Rectal smooth muscle tissue (tissue), 1 donor: ENCODE measurements at regions not wholly inside any gene's neighbourhood (a gene's known extent, or its start where the extent isn't known, plus 50 kb on each side); places are given as distances from the start of the nearest gene placed in this dataset.

Experiments used
- H3K27ac ChIP-seq: one replicate; pipeline ENCODE4 v1.7.0; 2013; ENCODE audit warnings: low read depth, low read length, inconsistent platforms
- H3K27me3 ChIP-seq: one replicate; pipeline ENCODE4 v1.7.0; 2013; ENCODE audit warnings: low read length; ENCODE audit not compliant: control insufficient read depth, insufficient read depth
- H3K36me3 ChIP-seq: one replicate; pipeline ENCODE4 v1.7.0; 2013; ENCODE audit warnings: low read length; ENCODE audit not compliant: control insufficient read depth, insufficient read depth
- H3K4me1 ChIP-seq: one replicate; pipeline ENCODE4 v1.7.0; 2013; ENCODE audit warnings: low read length; ENCODE audit not compliant: control insufficient read depth, insufficient read depth
- H3K4me3 ChIP-seq: one replicate; pipeline ENCODE4 v1.7.0; 2013; ENCODE audit warnings: low read length
- H3K9ac ChIP-seq: one replicate; pipeline ENCODE4 v1.7.0; 2013; ENCODE audit warnings: low read length

GRCh38 chr2:15748736-15749323, 157.2 kb downstream of the DDX1 start:
- no peaks in the 10 kb centered on the region for H3K27me3 ChIP-seq
- H3K27ac ChIP-seq: no peak overlapping the region
- peaks cover 15% of the 10 kb centered on the region for H3K4me1 ChIP-seq
- H3K36me3 ChIP-seq: no peaks in the 10 kb centered on the region
- H3K9ac ChIP-seq: no peak overlapping the region
- no peak overlapping the region for H3K4me3 ChIP-seq

DNA sequence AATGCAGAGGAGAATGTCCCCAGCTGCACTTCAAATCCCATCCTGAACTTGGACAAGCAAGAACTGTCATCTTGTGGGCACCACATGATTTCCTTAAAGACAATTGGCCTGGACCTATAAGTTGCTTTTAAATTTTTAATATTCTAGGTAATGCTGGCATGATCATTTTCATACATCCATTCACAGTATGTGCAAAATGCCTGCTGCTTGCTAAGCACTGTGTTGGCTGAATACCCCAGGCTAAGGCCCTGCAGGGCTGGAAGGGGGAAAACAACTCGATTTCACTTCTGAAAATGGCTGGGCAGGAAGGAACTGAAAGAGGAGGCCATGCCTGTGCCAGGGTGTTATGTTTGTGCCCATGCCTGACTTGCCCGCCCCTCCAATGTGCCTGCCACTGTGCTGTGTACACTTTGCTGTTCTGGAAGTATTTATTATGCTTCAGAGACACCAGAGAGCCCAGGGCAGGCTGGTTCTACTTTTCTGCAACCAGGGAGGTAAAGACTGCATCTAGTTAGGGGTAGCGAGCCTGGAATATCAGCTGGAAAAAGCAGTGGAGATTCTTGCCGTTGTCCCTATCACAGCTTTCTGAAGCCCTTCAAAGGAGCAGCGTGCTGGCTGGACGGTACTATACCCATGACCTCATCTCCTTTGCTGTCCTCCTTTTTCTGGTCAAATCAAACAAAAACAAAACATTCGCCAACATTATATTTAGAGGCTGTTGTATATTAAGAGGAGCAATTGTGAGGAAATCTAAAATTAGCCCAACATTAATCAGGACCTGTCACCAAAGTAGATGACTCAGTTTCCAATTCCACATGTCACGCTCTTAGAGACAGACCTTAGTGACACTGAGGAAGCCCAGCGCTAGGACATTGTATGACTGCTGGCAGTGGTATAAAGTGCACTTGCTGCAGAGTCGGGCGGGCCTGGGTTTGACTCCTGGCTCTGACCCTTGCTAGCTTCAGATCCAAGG, 158.1 kb downstream of the DDX1 start:
- H3K27ac ChIP-seq: no peak overlapping the region
- H3K27me3 ChIP-seq: no peaks in the 10 kb centered on the region
- peaks cover 15% of the 10 kb centered on the region for H3K4me1 ChIP-seq
- H3K36me3 ChIP-seq: no peaks in the 10 kb centered on the region
- H3K9ac ChIP-seq: no peak overlapping the region
- no peak overlapping the region for H3K4me3 ChIP-seq

- Histone ChIP-seq H3K4me1 (peaks cover 11% of the 10 kb centered on the region), H3K9ac (no peak overlapping the region), H3K4me3 (no peak overlapping the region), H3K27ac (no peak overlapping the region), H3K36me3 (no peaks in the 10 kb centered on the region), H3K27me3 (no peaks in the 10 kb centered on the region)
Measured at GRCh38 chr2:15750433-15750814, 158.8 kb downstream of the DDX1 start.

GRCh38 chr2:15750822-15751329, 159.2 kb downstream of the DDX1 start:
- no peak overlapping the region for H3K27ac ChIP-seq
- no peaks in the 10 kb centered on the region for H3K36me3 ChIP-seq
- H3K27me3 ChIP-seq: no peaks in the 10 kb centered on the region
- peaks cover 7% of the 10 kb centered on the region for H3K4me1 ChIP-seq
- no peak overlapping the region for H3K9ac ChIP-seq
- H3K4me3 ChIP-seq: no peak overlapping the region

DNA sequence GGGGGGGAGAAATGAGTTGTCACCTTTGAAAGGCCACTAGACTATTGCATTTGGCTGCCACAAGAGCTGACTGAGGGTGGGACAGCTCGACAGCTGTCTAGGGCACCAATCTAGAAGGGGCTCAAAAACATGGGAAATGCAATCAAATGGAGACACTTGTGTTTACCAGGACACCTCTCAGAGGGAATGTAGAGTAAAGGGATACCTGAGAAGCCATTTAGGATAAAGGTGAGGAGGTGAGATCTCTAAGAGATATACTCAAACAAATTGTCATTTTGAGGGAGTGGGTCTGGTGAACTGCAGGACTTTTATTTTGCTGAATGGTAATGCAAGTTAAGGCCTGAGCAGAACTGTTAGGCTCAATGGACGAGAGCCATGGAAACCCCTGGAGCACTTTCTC, 159.8 kb downstream of the DDX1 start:
- Histone ChIP-seq H3K4me3 (no peak overlapping the region), H3K9ac (no peak overlapping the region), H3K4me1 (peaks cover 6% of the 10 kb centered on the region), H3K36me3 (no peaks in the 10 kb centered on the region), H3K27me3 (no peaks in the 10 kb centered on the region), H3K27ac (no peak overlapping the region)

GRCh38 chr2:15752552-15753232, 161.0 kb downstream of the DDX1 start:
- peaks cover 6% of the 10 kb centered on the region for H3K4me1 ChIP-seq
- H3K27me3 ChIP-seq: no peaks in the 10 kb centered on the region
- H3K9ac ChIP-seq: no peak overlapping the region
- H3K27ac ChIP-seq: no peak overlapping the region
- no peak overlapping the region for H3K4me3 ChIP-seq
- H3K36me3 ChIP-seq: no peaks in the 10 kb centered on the region

GRCh38 chr2:15753233-15753798, 161.6 kb downstream of the DDX1 start:
- H3K4me1 ChIP-seq: peaks cover 6% of the 10 kb centered on the region
- H3K27me3 ChIP-seq: no peaks in the 10 kb centered on the region
- no peak overlapping the region for H3K9ac ChIP-seq
- no peaks in the 10 kb centered on the region for H3K36me3 ChIP-seq
- H3K4me3 ChIP-seq: no peak overlapping the region
- no peak overlapping the region for H3K27ac ChIP-seq

- H3K27ac ChIP-seq: no peak overlapping the region
- H3K9ac ChIP-seq: no peak overlapping the region
- no peak overlapping the region for H3K4me3 ChIP-seq
- H3K4me1 ChIP-seq: peaks cover 6% of the 10 kb centered on the region
- H3K27me3 ChIP-seq: no peaks in the 10 kb centered on the region
- H3K36me3 ChIP-seq: no peaks in the 10 kb centered on the region
Measured at GRCh38 chr2:15753811-15754702, 162.4 kb downstream of the DDX1 start.

GRCh38 chr2:15754703-15755099, 163.0 kb downstream of the DDX1 start:
- Histone ChIP-seq H3K27me3 (no peaks in the 10 kb centered on the region), H3K4me1 (peaks cover 4% of the 10 kb centered on the region), H3K4me3 (no peak overlapping the region), H3K36me3 (no peaks in the 10 kb centered on the region), H3K27ac (no peak overlapping the region), H3K9ac (no peak overlapping the region)

GRCh38 chr2:15755528-15755927, 163.9 kb downstream of the DDX1 start:
- H3K27me3 ChIP-seq: no peaks in the 10 kb centered on the region
- no peaks in the 10 kb centered on the region for H3K4me1 ChIP-seq
- no peak overlapping the region for H3K4me3 ChIP-seq
- no peak overlapping the region for H3K27ac ChIP-seq
- no peak overlapping the region for H3K9ac ChIP-seq
- H3K36me3 ChIP-seq: no peaks in the 10 kb centered on the region

- Histone ChIP-seq H3K4me3 (no peak overlapping the region), H3K36me3 (no peaks in the 10 kb centered on the region), H3K27me3 (no peaks in the 10 kb centered on the region), H3K27ac (no peak overlapping the region), H3K9ac (no peak overlapping the region), H3K4me1 (no peaks in the 10 kb centered on the region)
Measured at GRCh38 chr2:15756011-15756550, 164.4 kb downstream of the DDX1 start.
